GM12878 (cell line): ENCODE measurements at regions not wholly inside any gene's neighbourhood (a gene's known extent, or its start where the extent isn't known, plus 50 kb on each side); places are given as distances from the start of the nearest gene placed in this dataset.

Experiments
- ATF7 ChIP-seq: fragments of 450-650 bp; IDR thresholded peaks from 2 replicates; pipeline ENCODE4 v1.6.1; 2016; ENCODE audit warnings: low read depth, mild to moderate bottlenecking
- BCL11A ChIP-seq: IDR thresholded peaks from 2 replicates; pipeline ENCODE4 v1.6.1; 2011; ENCODE audit warnings: low read depth, low read length
- BMI1 ChIP-seq: fragments of 450-650 bp; IDR thresholded peaks from 2 replicates; pipeline ENCODE4 v1.6.1; 2016; ENCODE audit warnings: mild to moderate bottlenecking, moderate library complexity, borderline replicate concordance
- CEBPB ChIP-seq, 2 experiments: fragments of 150-350 bp in 1 of 2; IDR thresholded peaks; 2 replicates each; pipeline ENCODE4 v1.6.1; 2012 to 2014; ENCODE audit warnings: low read depth in 2 of 2, low read length in 2 of 2, borderline replicate concordance in 1 of 2, inconsistent platforms in 1 of 2
- E2F8 ChIP-seq: fragments of 450-650 bp; IDR thresholded peaks from 2 replicates; pipeline ENCODE4 v1.6.1; 2018; ENCODE audit warnings: mild to moderate bottlenecking, low read depth, moderate library complexity; ENCODE audit not compliant: partially characterized antibody
- EP300 ChIP-seq, 2 experiments: fragments of 150-350 bp in 1 of 2; IDR thresholded peaks; 2 replicates each; pipeline ENCODE4 v1.6.1; 2011 to 2012; ENCODE audit warnings: low read depth in 2 of 2, low read length in 2 of 2, borderline replicate concordance in 1 of 2, improper control_type of control experiment in 1 of 2, inconsistent platforms in 1 of 2; ENCODE audit not compliant: control insufficient read depth in 1 of 2
- FOS ChIP-seq: IDR thresholded peaks from 3 replicates; pipeline ENCODE4 v1.6.1; 2011; ENCODE audit warnings: borderline replicate concordance; ENCODE audit not compliant: insufficient read length; ENCODE audit errors: extremely low read depth
- GABPA ChIP-seq: IDR thresholded peaks from 2 replicates; pipeline ENCODE4 v1.6.1; 2014; ENCODE audit warnings: antibody characterized with exemption, low read depth, mild to moderate bottlenecking, inconsistent platforms
- NBN ChIP-seq: fragments of 450-650 bp; IDR thresholded peaks from 2 replicates; pipeline ENCODE4 v1.6.1; 2016
- NFYA ChIP-seq: IDR thresholded peaks from 2 replicates; pipeline ENCODE4 v1.6.1; 2011; ENCODE audit warnings: low read depth, mild to moderate bottlenecking, low read length, improper control_type of control experiment, borderline replicate concordance
- NFYB ChIP-seq: IDR thresholded peaks from 2 replicates; pipeline ENCODE4 v1.6.1; 2011; ENCODE audit warnings: low read depth, mild to moderate bottlenecking, low read length, improper control_type of control experiment, moderate library complexity; ENCODE audit not compliant: insufficient read depth
- NR2F1 ChIP-seq: fragments of 450-650 bp; conservative IDR thresholded peaks from 2 replicates; pipeline ENCODE4 v1.6.1; 2017; ENCODE audit warnings: mild to moderate bottlenecking
- NRF1 ChIP-seq: conservative IDR thresholded peaks from 2 replicates; pipeline ENCODE4 v1.6.1; 2011; ENCODE audit warnings: mild to moderate bottlenecking, low read depth, low read length, improper control_type of control experiment
- POU2F2 ChIP-seq: IDR thresholded peaks from 3 replicates; pipeline ENCODE4 v1.6.1; 2011; ENCODE audit warnings: low read depth, mild to moderate bottlenecking, low read length, borderline replicate concordance
- RELB ChIP-seq: fragments of 450-650 bp; IDR thresholded peaks from 2 replicates; pipeline ENCODE4 v1.6.1; 2017; ENCODE audit warnings: low read depth, mild to moderate bottlenecking, moderate library complexity
- SIN3A ChIP-seq: IDR thresholded peaks from 2 replicates; pipeline ENCODE4 v1.6.1; 2012; ENCODE audit warnings: low read depth, low read length, improper control_type of control experiment
- TARDBP ChIP-seq: IDR thresholded peaks from 2 replicates; pipeline ENCODE4 v1.6.1; 2016; ENCODE audit warnings: borderline replicate concordance
- TCF7 ChIP-seq: IDR thresholded peaks from 2 replicates; pipeline ENCODE4 v1.6.1; 2014; ENCODE audit warnings: antibody characterized with exemption, borderline replicate concordance
- USF2 ChIP-seq: IDR thresholded peaks from 2 replicates; pipeline ENCODE4 v1.6.1; 2011; ENCODE audit warnings: low read depth, low read length, improper control_type of control experiment, borderline replicate concordance
- YBX1 ChIP-seq: fragments of 450-650 bp; IDR thresholded peaks from 2 replicates; pipeline ENCODE4 v1.6.1; 2016; ENCODE audit warnings: antibody characterized with exemption
- ZBTB33 ChIP-seq: fragments of 450-650 bp; IDR thresholded peaks from 2 replicates; pipeline ENCODE4 v1.6.1; 2017; ENCODE audit warnings: mild to moderate bottlenecking
- ZNF207 ChIP-seq: fragments of 450-650 bp; IDR thresholded peaks from 2 replicates; pipeline ENCODE4 v1.6.1; 2014; ENCODE audit warnings: antibody characterized with exemption, mild to moderate bottlenecking, borderline replicate concordance

GRCh38 chr7:65809259-65809981 is 63.5 kb upstream of the VKORC1L1 start (continued):
- TF ChIP-seq ZBTB33 (no peak), YBX1 (peak; percentile 57; the same call in 1 of the 2 replicates), SIN3A (no peak), EP300 (IDR thresholded peaks at IDR 0.05; ENCODE audit: borderline replicate concordance in 1 of 2, control insufficient read depth in 1 of 2, low read depth in 2 of 2, low read length in 2 of 2) (peak; percentile 71 to 81; a peak in 3 of 4 replicates), BMI1 (peak; percentile 35; the same call in 1 of the 2 replicates), NFYA (no peak), ZNF207 (no peak; the same call in 1 of the 2 replicates), NR2F1 (peak; percentile 60), TCF7 (no peak), NRF1 (no peak), TARDBP (no peak), BCL11A (peak; percentile 88), ATF7 (peak; percentile 97), USF2 (peak; percentile 11; the same call in 1 of the 2 replicates), POU2F2 (peak; percentile 81), GABPA (peak; percentile 72), E2F8 (no peak), CEBPB (IDR thresholded peaks at IDR 0.05; ENCODE audit: borderline replicate concordance in 1 of 2, low read depth in 2 of 2, low read length in 2 of 2) (peak in 1 of 2 experiments; percentile 92; a peak in 2 of 4 replicates), RELB (peak; percentile 93), FOS (no peak), NFYB (peak; percentile 34; the same call in 1 of the 2 replicates), NBN (peak; percentile 82)
